A673 (cell line): ENCODE measurements at regions not wholly inside any gene's neighbourhood (a gene's known extent, or its start where the extent isn't known, plus 50 kb on each side); places are given as distances from the start of the nearest gene placed in this dataset.

Experiments used
- BruUV-seq: library from RNA; stranded (reverse); fragments of 400-500 nt; replicated peaks from 2 replicates; lab custom pipeline; 2021; lab: Mats Ljungman, UMichigan
- CTCF ChIA-PET: fragments of 300-600 bp; sonication (Branson Sonifier 250); formaldehyde crosslinking; loops from one replicate; lab custom pipeline; 2022; ENCODE audit warnings: antibody characterized with exemption; lab: Charles Lee
- POLR2A ChIA-PET: fragments of 300-600 bp; sonication (Branson Sonifier 250); formaldehyde crosslinking; loops from one replicate; lab custom pipeline; 2022; ENCODE audit warnings: antibody characterized with exemption; ENCODE audit not compliant: low non-redundant PET; lab: Charles Lee
- DNase-seq: peaks from one replicate; pipeline ENCODE4 v3.0.0-alpha.2; 2015; ENCODE audit warnings: low spot score
- H3K27ac ChIP-seq: fragments of 200-600 bp; sonication (generic); 2 replicates; pipeline ENCODE4 v1.5.1; 2016; ENCODE audit warnings: mixed run types, low read depth, mild to moderate bottlenecking, mixed read lengths, antibody characterized with exemption, low read length; ENCODE audit not compliant: poor library complexity, severe bottlenecking
- H3K27me3 ChIP-seq: fragments of 200-600 bp; sonication (generic); replicated peaks from 2 replicates; pipeline ENCODE4 v1.6.1; 2017; ENCODE audit warnings: mixed run types, low read depth, mild to moderate bottlenecking, mixed read lengths, antibody characterized with exemption, low read length; ENCODE audit not compliant: insufficient read depth, poor library complexity
- H3K36me3 ChIP-seq: fragments of 200-600 bp; sonication (generic); 2 replicates; pipeline ENCODE4 v1.6.1; 2016; ENCODE audit warnings: mixed run types, mild to moderate bottlenecking, mixed read lengths, antibody characterized with exemption, low read length; ENCODE audit not compliant: insufficient read depth, poor library complexity, severe bottlenecking
- H3K4me1 ChIP-seq: fragments of 200-600 bp; sonication (generic); 2 replicates; pipeline ENCODE4 v1.6.1; 2017; ENCODE audit warnings: mixed run types, mild to moderate bottlenecking, mixed read lengths, antibody characterized with exemption, low read length; ENCODE audit not compliant: insufficient read depth, poor library complexity, severe bottlenecking
- H3K4me3 ChIP-seq: fragments of 200-600 bp; sonication (generic); 2 replicates; pipeline ENCODE4 v1.5.1; 2016; ENCODE audit warnings: low read depth, mixed run types, mild to moderate bottlenecking, mixed read lengths, low read length; ENCODE audit not compliant: poor library complexity, severe bottlenecking
- H3K9me3 ChIP-seq: fragments of 200-600 bp; sonication (generic); 2 replicates; pipeline ENCODE4 v1.6.1; 2016; ENCODE audit warnings: mixed run types, low read depth, mild to moderate bottlenecking, mixed read lengths, antibody characterized with exemption, low read length; ENCODE audit not compliant: poor library complexity, severe bottlenecking
- CTCF ChIP-seq: fragments of 300-800, 200-600 bp; sonication (generic); conservative IDR thresholded peaks from 2 replicates; pipeline ENCODE4 v1.5.1; 2017; ENCODE audit warnings: low read depth, mild to moderate bottlenecking, antibody characterized with exemption, low read length, moderate library complexity, mixed read lengths
- EZH2 ChIP-seq: fragments of 200-600 bp; sonication (generic); IDR thresholded peaks from 2 replicates; pipeline ENCODE4 v1.6.1; 2017; ENCODE audit warnings: borderline replicate concordance, low read depth, mild to moderate bottlenecking, mixed read lengths, antibody characterized with exemption, low read length; ENCODE audit not compliant: poor library complexity, severe bottlenecking
- intact Hi-C: fragments of 100-400 bp; cut with micrococcal nuclease; formaldehyde crosslinking; loops from one replicate; pipeline ENCODE4 v1.10.0; 2022; ENCODE audit not compliant: unreplicated experiment

- Histone ChIP-seq H3K27ac (no peak overlapping the region), H3K4me3 (no peak overlapping the region), H3K9me3 (no peaks in the 10 kb centered on the region), H3K27me3 (no peaks in the 10 kb centered on the region), H3K4me1 (no peaks in the 10 kb centered on the region), H3K36me3 (no peaks in the 10 kb centered on the region)
- no TSS peak for BruUV-seq
- ChIA-PET CTCF (no interaction called here), POLR2A (no interaction called here)
- TF ChIP-seq EZH2 (no peak), CTCF (no peak)
- intact Hi-C loops, result no loop called here
- DNase-seq, result no peak
Observed at GRCh38 chr2:75338461-75338860, 139.1 kb upstream of the TACR1 start.

- no TSS peak for BruUV-seq
- Histone ChIP-seq H3K27ac (no peak overlapping the region), H3K4me1 (no peaks in the 10 kb centered on the region), H3K4me3 (no peak overlapping the region), H3K27me3 (no peaks in the 10 kb centered on the region), H3K9me3 (no peaks in the 10 kb centered on the region), H3K36me3 (no peaks in the 10 kb centered on the region)
- no peak for DNase-seq
- ChIA-PET CTCF (no interaction called here), POLR2A (no interaction called here)
- intact Hi-C loops, result no loop called here
- no peak for TF ChIP-seq CTCF
Observed at GRCh38 chr2:75337619-75338018, 138.3 kb upstream of the TACR1 start.

- BruUV-seq, result no TSS peak
- no peaks in the 10 kb centered on the region for H3K4me1 ChIP-seq
- intact Hi-C loops, result no loop called here
- H3K4me3 ChIP-seq, result no peak overlapping the region
- TF ChIP-seq EZH2, result no peak
- TF ChIP-seq CTCF, result no peak
- CTCF ChIA-PET, result no interaction called here
- H3K9me3 ChIP-seq, result no peaks in the 10 kb centered on the region
- POLR2A ChIA-PET, result no interaction called here
- no peak overlapping the region for H3K27ac ChIP-seq
- DNase-seq, result no peak
- H3K27me3 ChIP-seq, result no peaks in the 10 kb centered on the region
- H3K36me3 ChIP-seq, result no peaks in the 10 kb centered on the region
Observed at GRCh38 chr2:75337016-75337415, 137.7 kb upstream of the TACR1 start.
